ENCODE measurements at regions not wholly inside any gene's neighbourhood (a gene's known extent, or its start where the extent isn't known, plus 50 kb on each side); places are given as distances from the start of the nearest gene placed in this dataset.

DNA sequence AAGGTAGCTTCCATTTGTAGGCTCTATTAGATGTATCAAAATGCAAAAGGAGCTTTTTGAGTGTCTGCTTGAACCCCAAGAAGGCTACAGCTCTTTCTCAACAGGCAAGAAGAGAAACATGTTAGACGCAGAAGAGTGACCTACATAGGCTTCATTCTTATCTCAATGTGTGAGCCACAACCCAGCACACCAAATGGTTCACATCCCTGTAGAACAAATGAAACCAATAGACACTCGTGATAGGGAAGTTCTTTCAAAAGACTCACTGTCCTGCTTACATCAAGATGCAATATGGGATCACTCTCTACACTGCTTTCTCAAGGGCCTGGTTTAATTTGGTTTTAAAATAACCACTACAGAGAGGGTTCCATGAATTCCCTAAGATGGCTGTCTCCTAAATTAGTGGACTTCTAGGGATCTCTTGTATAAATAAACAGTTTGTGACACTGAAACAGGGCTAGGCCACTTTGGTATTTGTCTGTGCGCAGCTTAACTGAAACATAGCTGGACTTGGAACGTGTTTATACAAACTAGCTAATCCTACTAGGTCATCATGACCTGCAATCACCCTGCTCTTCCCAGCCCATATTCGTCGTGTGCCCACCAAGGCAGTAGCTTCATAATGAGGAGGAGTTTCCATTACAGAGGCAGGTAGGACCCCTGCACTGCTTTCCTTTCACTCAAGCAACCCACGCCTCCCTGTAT, 225.4 kb upstream of the PREP start:
- Histone ChIP-seq H3K4me2 (ENCODE audit: low read depth, low read length, poor library complexity, severe bottlenecking) (no peak overlapping the region), H3K9me3 (ENCODE audit: insufficient read depth, low read length) (no peaks in the 10 kb centered on the region), H3K4me3 (ENCODE audit: insufficient read depth, low read length, poor library complexity, severe bottlenecking) (no peak overlapping the region), H4K20me1 (ENCODE audit: low read depth, low read length) (no peaks in the 10 kb centered on the region), H3K9me2 (replicated peaks; ENCODE audit: insufficient read depth, low read length) (no peaks in the 10 kb centered on the region), H3K79me2 (ENCODE audit: insufficient read depth, low read length) (no peaks in the 10 kb centered on the region), H3K27me3 (ENCODE audit: low read length) (no peaks in the 10 kb centered on the region), H3K9ac (ENCODE audit: low read length) (no peak overlapping the region), H3K36me3 (ENCODE audit: low read length) (no peaks in the 10 kb centered on the region), H3F3A (ENCODE audit: insufficient read depth) (no peaks in the 10 kb centered on the region), H2AFZ (ENCODE audit: low read depth, low read length, severe bottlenecking) (no peak overlapping the region), H3K27ac (ENCODE audit: low read depth, low read length) (no peak overlapping the region)
- TF ChIP-seq, protein P1, sequence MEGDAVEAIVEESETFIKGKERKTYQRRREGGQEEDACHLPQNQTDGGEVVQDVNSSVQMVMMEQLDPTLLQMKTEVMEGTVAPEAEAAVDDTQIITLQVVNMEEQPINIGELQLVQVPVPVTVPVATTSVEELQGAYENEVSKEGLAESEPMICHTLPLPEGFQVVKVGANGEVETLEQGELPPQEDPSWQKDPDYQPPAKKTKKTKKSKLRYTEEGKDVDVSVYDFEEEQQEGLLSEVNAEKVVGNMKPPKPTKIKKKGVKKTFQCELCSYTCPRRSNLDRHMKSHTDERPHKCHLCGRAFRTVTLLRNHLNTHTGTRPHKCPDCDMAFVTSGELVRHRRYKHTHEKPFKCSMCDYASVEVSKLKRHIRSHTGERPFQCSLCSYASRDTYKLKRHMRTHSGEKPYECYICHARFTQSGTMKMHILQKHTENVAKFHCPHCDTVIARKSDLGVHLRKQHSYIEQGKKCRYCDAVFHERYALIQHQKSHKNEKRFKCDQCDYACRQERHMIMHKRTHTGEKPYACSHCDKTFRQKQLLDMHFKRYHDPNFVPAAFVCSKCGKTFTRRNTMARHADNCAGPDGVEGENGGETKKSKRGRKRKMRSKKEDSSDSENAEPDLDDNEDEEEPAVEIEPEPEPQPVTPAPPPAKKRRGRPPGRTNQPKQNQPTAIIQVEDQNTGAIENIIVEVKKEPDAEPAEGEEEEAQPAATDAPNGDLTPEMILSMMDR (IDR thresholded peaks at IDR 0.05; ENCODE audit: insufficient read depth, low read length, poor library complexity, severe bottlenecking), result no peak
- no peak for TF ChIP-seq EZH2phosphoT487 (conservative IDR thresholded peaks at IDR 0.05; ENCODE audit: low read length)

DNA sequence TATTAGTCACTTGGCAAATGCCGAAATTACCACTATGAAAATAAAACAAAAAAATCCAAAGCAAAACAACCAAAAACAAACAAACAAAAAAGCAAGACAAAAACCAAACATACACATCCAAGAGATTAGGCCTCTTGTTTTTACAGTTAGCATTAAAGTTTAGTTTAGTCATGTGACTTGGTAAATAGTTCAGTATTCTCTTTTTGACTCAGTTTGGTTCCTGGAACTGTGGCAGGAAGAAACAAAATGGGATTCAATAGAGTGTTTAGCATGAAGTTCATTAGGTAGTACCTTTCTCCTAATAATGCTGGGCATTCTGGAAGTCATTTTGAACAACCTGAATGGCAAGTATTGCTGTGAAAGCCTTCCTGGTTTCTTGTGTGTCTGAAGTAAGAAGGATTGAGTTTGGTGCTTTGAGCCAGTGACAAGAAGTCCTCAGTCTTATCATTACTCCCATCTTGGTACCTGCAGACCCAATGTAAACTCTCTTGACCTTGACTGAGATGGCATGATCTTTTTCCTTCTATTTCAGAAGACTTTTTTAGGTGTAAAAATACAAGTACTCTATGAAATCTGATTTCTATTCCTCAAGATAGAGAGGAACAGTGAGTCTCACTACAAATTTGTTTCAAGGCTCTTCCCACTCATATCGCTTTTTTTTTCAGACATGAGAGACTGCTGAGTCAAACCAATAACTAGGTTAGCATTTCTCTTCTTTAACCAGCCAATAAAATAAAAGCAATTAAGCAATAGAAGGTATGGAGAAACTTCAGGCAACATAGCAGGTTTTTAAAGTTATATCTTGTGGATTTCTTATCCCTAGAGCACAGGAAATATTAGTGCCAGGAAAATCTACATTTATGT, 223.6 kb upstream of the PREP start:
- H3K36me3 ChIP-seq (ENCODE audit: low read length), result no peaks in the 10 kb centered on the region
- no peaks in the 10 kb centered on the region for H3K9me3 ChIP-seq (ENCODE audit: insufficient read depth, low read length)
- TF ChIP-seq, protein P1 (IDR thresholded peaks at IDR 0.05; ENCODE audit: insufficient read depth, low read length, poor library complexity, severe bottlenecking), result no peak
- TF ChIP-seq EZH2phosphoT487 (conservative IDR thresholded peaks at IDR 0.05; ENCODE audit: low read length), result no peak
- H3K27ac ChIP-seq (ENCODE audit: low read depth, low read length), result no peak overlapping the region
- no peak overlapping the region for H3K4me3 ChIP-seq (ENCODE audit: insufficient read depth, low read length, poor library complexity, severe bottlenecking)
- H3K4me2 ChIP-seq (ENCODE audit: low read depth, low read length, poor library complexity, severe bottlenecking), result no peak overlapping the region
- no peaks in the 10 kb centered on the region for H4K20me1 ChIP-seq (ENCODE audit: low read depth, low read length)
- no peaks in the 10 kb centered on the region for H3K9me2 ChIP-seq (replicated peaks; ENCODE audit: insufficient read depth, low read length)
- H3F3A ChIP-seq (ENCODE audit: insufficient read depth), result no peaks in the 10 kb centered on the region
- H3K9ac ChIP-seq (ENCODE audit: low read length), result no peak overlapping the region
- no peak overlapping the region for H2AFZ ChIP-seq (ENCODE audit: low read depth, low read length, severe bottlenecking)
- H3K27me3 ChIP-seq (ENCODE audit: low read length), result no peaks in the 10 kb centered on the region
- H3K79me2 ChIP-seq (ENCODE audit: insufficient read depth, low read length), result no peaks in the 10 kb centered on the region

DNA sequence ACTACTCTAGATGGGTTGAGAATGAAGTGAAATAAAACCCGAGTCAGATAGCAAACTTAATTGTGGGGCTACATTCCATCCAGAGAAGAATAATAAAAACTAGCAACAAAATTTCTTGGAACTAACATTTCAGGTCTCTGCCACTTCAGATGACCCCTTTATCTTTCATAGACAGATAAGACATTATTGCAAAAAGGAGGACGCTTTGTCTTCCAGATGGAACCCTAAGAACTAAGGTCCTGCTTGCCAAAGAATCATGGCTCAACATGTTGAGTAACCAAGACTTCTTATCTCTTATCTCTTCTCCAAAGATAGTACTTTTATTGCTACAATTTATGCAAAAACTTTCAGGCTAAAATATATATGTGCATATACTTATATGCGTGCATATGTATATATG, 221.1 kb upstream of the PREP start:
- no peaks in the 10 kb centered on the region for H3K9me2 ChIP-seq (replicated peaks; ENCODE audit: insufficient read depth, low read length)
- no peaks in the 10 kb centered on the region for H3K36me3 ChIP-seq (ENCODE audit: low read length)
- no peak overlapping the region for H2AFZ ChIP-seq (ENCODE audit: low read depth, low read length, severe bottlenecking)
- H3F3A ChIP-seq (ENCODE audit: insufficient read depth), result no peaks in the 10 kb centered on the region
- no peak overlapping the region for H3K9ac ChIP-seq (ENCODE audit: low read length)
- H3K9me3 ChIP-seq (ENCODE audit: insufficient read depth, low read length), result no peaks in the 10 kb centered on the region
- TF ChIP-seq, protein P1 (IDR thresholded peaks at IDR 0.05; ENCODE audit: insufficient read depth, low read length, poor library complexity, severe bottlenecking), result no peak
- TF ChIP-seq EZH2phosphoT487 (conservative IDR thresholded peaks at IDR 0.05; ENCODE audit: low read length), result no peak
- no peak overlapping the region for H3K4me2 ChIP-seq (ENCODE audit: low read depth, low read length, poor library complexity, severe bottlenecking)
- no peak overlapping the region for H3K27ac ChIP-seq (ENCODE audit: low read depth, low read length)
- no peaks in the 10 kb centered on the region for H3K27me3 ChIP-seq (ENCODE audit: low read length)
- H3K79me2 ChIP-seq (ENCODE audit: insufficient read depth, low read length), result no peaks in the 10 kb centered on the region
- H4K20me1 ChIP-seq (ENCODE audit: low read depth, low read length), result no peaks in the 10 kb centered on the region
- H3K4me3 ChIP-seq (ENCODE audit: insufficient read depth, low read length, poor library complexity, severe bottlenecking), result no peak overlapping the region
